ENCODE measurements at regions not wholly inside any gene's neighbourhood (a gene's known extent, or its start where the extent isn't known, plus 50 kb on each side); places are given as distances from the start of the nearest gene placed in this dataset.

- TF ChIP-seq FOXP2 (optimal IDR thresholded peaks at IDR 0.05; ENCODE audit: control extremely low read depth, extremely low read length, insufficient read depth) = no peak
- TF ChIP-seq POLR2AphosphoS5 (IDR thresholded peaks at IDR 0.05; ENCODE audit: borderline replicate concordance, low read depth, low read length) = no peak
Observed at GRCh38 chr15:87196498-87196897, 1060.0 kb downstream of the NTRK3 start.
